GM20000 (cell line): ENCODE measurements at regions not wholly inside any gene's neighbourhood (a gene's known extent, or its start where the extent isn't known, plus 50 kb on each side); places are given as distances from the start of the nearest gene placed in this dataset.
"Not testable (repeated sequence)": the region's sequence is repeated elsewhere in the genome, so short reads cannot be mapped to it uniquely, and the experiment has no call there.

Source experiments
- DNase-seq: peaks from one replicate; pipeline ENCODE4 v3.0.0; 2012; ENCODE audit warnings: low spot score
- TF ChIP-seq, protein P1 (sequence below): IDR thresholded peaks from 2 replicates; pipeline ENCODE4 v1.5.1; 2012; ENCODE audit warnings: mild to moderate bottlenecking, control low read depth; ENCODE audit errors: extremely low read depth, missing control alignments

- DNase-seq = no peak
- TF ChIP-seq, protein P1, sequence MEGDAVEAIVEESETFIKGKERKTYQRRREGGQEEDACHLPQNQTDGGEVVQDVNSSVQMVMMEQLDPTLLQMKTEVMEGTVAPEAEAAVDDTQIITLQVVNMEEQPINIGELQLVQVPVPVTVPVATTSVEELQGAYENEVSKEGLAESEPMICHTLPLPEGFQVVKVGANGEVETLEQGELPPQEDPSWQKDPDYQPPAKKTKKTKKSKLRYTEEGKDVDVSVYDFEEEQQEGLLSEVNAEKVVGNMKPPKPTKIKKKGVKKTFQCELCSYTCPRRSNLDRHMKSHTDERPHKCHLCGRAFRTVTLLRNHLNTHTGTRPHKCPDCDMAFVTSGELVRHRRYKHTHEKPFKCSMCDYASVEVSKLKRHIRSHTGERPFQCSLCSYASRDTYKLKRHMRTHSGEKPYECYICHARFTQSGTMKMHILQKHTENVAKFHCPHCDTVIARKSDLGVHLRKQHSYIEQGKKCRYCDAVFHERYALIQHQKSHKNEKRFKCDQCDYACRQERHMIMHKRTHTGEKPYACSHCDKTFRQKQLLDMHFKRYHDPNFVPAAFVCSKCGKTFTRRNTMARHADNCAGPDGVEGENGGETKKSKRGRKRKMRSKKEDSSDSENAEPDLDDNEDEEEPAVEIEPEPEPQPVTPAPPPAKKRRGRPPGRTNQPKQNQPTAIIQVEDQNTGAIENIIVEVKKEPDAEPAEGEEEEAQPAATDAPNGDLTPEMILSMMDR = no peak
These were observed 189.8 kb upstream of the DPYD start for GRCh38 chr1:98110674-98111073.

DNA sequence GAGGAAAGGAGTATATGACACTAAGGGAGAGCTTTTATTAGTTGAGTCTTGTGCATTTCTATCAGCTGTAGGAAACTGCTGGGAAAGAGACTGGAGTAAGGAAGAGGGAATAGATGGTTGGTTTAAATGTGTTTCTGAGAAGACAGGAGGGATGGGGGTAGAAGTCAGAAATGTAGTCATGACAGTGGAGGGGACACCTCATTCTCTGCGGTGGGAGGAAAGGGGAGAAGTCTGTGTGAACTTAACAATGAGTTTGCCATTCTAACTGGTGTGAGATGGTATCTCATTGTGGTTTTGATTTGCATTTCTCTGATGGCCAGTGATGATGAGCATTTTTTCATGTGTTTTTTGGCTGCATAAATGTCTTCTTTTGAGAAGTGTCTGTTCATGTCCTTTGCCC, 187.5 kb upstream of the DPYD start:
- DNase-seq = not testable (repeated sequence)

DNA sequence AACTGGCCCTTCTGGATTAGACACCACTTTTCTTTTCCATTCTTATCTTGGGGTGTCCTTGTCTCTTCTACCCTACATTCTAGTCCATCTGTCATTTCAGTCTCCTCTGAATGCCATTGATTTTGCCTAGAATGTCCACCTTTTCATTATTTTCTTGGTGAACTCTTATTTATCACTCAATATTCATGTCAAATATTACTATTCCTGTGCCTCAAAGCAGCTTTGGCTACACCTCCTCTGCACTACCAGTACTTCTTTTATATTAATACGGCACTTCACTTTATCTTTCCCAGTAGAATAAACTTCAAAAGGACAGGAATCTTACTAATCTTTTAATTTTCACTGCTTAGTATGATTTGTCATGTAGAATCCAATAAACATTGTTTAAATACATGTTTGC, 186.4 kb upstream of the DPYD start:
- TF ChIP-seq, protein P1 = no peak

DNA sequence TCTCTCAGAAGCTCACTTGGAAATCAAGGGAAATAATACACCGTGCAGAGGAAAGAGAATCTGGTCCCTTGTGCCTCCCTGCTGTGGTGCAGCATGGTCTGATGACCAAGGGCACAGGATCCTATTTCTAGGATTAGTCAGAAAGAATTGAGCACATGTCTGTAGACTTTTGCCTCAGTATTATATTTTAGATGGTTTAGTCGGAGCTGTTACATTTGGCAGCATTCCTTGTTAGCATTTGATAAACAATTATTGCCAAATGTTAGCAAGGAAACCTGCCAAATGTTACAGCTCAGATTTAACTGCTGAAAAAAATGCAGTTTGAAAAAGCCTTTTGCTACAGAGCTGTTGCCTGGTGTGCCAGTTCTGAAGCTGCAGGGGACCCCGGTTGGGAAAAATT, 183.5 kb upstream of the DPYD start:
- TF ChIP-seq, protein P1 = no peak

More for the DNA sequence above, 186.4 kb upstream of the DPYD start:
- no peak for DNase-seq

DNA sequence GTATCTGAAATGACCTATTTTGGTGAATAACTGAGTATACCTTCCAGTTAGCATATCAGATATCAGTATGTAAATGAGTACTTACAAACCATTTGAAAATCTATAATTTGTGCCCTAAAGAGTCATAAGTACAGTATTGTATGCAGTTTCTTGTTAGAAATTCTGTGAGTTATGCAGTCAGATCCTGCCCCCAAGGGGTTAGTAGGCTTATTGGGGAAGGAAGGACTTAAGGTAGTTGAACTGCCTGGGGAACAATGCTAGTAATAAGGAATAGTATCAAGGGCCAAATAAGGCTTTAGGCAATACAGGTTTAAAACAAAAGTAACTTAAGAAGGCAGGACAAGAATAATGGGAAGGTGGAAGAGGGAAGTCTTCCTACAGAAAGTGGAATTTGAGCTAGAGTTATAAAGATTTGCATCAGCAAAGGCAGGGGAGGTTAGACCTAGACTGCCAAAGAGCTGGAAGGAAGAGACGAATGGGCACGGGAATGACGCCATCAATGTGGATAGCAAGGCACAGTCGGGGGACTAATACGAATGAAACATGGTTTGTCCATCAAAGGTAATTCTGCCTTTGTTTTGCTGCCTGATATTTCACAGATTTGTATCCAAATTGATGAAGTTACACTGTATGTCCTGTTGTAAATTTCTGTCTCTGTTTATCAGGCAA, 182.9 kb upstream of the DPYD start:
- TF ChIP-seq, protein P1 = no peak
- no peak for DNase-seq

More for the DNA sequence above, 183.5 kb upstream of the DPYD start:
- DNase-seq = no peak

DNA sequence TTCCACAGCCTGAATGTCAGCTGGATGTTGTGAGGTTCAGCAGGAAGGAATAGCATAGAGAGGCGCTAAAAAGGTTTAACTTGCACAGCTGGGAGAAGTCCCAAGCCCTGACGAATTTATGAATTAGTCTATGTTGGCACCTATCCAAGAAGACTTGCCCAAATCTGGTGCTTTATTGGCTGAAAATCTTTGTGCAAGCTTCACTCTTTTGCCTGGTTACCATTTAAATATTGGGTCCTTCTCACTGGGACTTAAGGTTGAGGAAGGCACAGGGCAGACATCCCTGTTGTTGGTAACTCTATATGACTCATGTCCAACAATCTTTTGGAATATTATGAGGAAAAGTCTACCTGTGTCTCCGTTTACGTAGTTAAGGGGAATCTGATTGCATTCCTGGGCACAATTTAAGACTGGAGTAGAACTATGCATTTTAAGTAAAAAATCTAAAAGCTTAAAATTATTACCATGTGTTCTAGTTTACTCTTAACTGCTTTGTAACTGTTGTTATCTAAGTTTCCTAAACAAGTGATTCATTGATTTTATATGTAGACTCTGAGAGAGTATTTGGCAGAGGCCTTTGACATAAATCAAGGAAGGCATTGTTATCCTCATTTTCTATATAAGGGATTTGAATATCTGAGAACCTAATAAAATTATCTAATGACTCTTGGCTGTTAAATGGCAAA, 181.7 kb upstream of the DPYD start:
- DNase-seq = no peak
- TF ChIP-seq, protein P1 = no peak

DNA sequence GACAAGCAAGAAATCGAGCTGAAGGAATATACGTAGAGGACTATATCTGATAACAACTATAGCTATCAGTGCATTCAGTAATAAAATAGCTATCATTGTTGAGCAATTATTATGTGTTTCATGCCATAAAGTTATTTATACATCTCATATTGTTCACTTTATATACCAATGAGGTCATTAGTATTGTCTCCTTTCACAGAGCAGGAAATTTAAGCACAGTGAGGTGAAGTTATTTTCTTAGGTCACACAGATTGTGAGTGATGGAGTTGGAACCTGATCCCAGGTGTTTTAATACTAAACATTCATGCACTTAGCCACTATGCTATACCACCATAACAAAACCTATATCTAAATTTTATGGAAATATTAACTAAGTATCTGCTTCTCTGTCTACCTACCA, 180.5 kb upstream of the DPYD start:
- DNase-seq = no peak
- TF ChIP-seq, protein P1 = no peak

GRCh38 chr1:98099501-98099900, 178.7 kb upstream of the DPYD start:
- no peak for DNase-seq
- TF ChIP-seq, protein P1 = no peak
